ENCODE measurements at regions not wholly inside any gene's neighbourhood (a gene's known extent, or its start where the extent isn't known, plus 50 kb on each side); places are given as distances from the start of the nearest gene placed in this dataset.

DNA sequence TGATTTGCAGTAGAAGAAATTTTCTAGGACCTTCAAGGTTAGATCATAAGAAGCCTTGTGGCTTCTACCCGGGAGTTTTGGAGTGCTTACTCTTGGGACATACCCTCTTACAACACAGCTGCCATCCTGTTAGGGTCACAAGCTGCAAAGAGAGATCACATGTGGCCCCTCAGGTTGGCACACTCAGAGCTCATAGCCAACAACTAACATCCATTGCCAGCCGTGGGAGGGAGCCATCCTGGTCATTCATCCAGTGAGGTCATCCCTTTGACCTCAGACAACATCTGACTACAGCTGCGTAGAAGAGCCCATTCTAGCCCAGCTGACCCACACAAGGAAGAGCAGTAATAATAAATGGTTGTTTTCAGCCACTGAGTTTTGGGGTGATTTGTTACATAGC, 76.9 kb upstream of the NABP1 start:
- Histone ChIP-seq H3K4me3 (ENCODE audit: low read length) (no peak overlapping the region), H3K9ac (ENCODE audit: low read length) (no peak overlapping the region), H3K27ac (ENCODE audit: low read depth, low read length) (no peak overlapping the region), H3K27me3 (ENCODE audit: control insufficient read depth, insufficient read depth, low read length) (no peaks in the 10 kb centered on the region), H3K4me1 (ENCODE audit: control insufficient read depth, insufficient read depth, low read length) (no peaks in the 10 kb centered on the region), H3K36me3 (ENCODE audit: control insufficient read depth, insufficient read depth, low read length) (no peaks in the 10 kb centered on the region)

DNA sequence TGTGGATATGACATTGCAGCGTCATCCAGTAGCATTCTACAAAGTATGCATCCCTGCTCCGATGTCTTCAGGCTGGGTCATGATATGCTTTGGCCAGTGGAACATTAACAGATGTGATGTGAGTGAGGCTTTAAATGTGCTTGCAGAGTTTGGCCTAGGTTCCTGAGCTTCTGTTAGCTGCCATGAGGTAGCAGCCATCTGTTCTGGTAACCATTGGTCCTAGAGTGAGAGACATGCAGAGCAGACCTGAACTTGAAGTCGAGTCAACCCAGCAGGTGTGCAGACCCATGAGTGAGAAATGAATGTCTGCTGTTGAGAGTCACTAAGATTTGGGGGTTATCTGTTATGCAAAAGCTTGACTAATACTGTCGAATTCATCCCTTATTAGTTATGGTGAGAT, 73.8 kb upstream of the NABP1 start:
- H3K27ac ChIP-seq (ENCODE audit: low read depth, low read length) = no peak overlapping the region
- no peak overlapping the region for H3K9ac ChIP-seq (ENCODE audit: low read length)
- no peak overlapping the region for H3K4me3 ChIP-seq (ENCODE audit: low read length)
- no peaks in the 10 kb centered on the region for H3K4me1 ChIP-seq (ENCODE audit: control insufficient read depth, insufficient read depth, low read length)
- H3K27me3 ChIP-seq (ENCODE audit: control insufficient read depth, insufficient read depth, low read length) = no peaks in the 10 kb centered on the region
- no peaks in the 10 kb centered on the region for H3K36me3 ChIP-seq (ENCODE audit: control insufficient read depth, insufficient read depth, low read length)

DNA sequence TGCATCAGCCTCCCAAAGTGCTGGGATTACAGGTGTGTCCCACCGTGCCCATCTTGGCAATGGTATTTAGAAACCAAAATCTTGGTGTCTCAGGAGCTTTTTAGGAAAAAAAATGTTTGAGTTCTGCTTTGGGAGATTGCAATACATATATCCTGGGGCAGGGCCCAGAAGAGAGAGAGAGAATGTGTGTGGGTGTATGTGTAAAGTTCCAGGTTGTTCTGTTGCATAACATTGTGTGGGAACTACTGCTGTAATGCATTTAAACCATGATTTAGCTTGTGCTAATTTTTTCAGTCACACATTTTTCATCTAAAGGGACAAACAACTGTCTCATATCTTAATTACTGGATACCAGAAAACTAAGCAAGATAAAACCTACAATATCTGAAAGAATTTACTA, 70.8 kb upstream of the NABP1 start:
- no peaks in the 10 kb centered on the region for H3K36me3 ChIP-seq (ENCODE audit: control insufficient read depth, insufficient read depth, low read length)
- no peak overlapping the region for H3K27ac ChIP-seq (ENCODE audit: low read depth, low read length)
- no peak overlapping the region for H3K9ac ChIP-seq (ENCODE audit: low read length)
- H3K4me3 ChIP-seq (ENCODE audit: low read length) = no peak overlapping the region
- no peaks in the 10 kb centered on the region for H3K4me1 ChIP-seq (ENCODE audit: control insufficient read depth, insufficient read depth, low read length)
- H3K27me3 ChIP-seq (ENCODE audit: control insufficient read depth, insufficient read depth, low read length) = no peaks in the 10 kb centered on the region

DNA sequence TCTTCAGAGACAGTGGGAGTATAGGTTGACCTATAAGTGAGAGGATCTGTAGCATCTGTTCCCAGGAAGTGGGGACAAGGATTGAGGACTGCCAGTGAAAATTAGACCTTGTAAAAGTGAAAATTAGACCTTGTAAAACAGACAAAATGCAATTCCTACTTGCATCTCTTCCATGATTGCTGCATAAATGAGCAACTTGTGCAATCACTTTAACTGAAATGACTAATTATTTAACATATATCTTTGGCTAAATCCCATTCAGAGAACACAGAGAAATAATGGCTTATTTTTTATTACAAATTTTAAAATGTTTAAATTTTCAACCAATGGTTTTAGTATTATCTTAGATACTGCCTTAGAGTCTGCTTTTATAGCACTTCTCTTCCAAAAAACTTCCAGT, 67.2 kb upstream of the NABP1 start:
- Histone ChIP-seq H3K4me3 (ENCODE audit: low read length) (no peak overlapping the region), H3K27me3 (ENCODE audit: control insufficient read depth, insufficient read depth, low read length) (no peaks in the 10 kb centered on the region), H3K4me1 (ENCODE audit: control insufficient read depth, insufficient read depth, low read length) (no peaks in the 10 kb centered on the region), H3K9ac (ENCODE audit: low read length) (no peak overlapping the region), H3K27ac (ENCODE audit: low read depth, low read length) (no peak overlapping the region), H3K36me3 (ENCODE audit: control insufficient read depth, insufficient read depth, low read length) (no peaks in the 10 kb centered on the region)

DNA sequence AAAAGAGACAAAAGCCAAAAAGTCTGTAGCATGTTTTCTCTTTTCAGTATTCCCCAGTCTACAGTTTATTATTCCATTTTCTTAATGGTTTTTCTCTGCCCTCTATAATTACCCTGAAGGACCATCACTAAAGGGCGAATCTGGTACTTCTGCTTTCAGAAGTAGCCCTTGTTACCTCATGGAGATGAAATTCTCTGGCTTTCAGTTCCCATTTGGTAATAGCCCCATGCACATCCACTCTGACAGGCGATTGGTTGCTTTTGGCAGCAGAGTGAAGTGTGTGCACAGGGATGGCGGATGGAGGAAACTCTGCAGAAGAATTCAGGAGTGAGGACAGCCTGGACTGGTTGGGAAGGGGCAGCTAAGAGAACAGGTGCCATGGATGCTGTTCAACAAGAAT, 66.3 kb upstream of the NABP1 start:
- Histone ChIP-seq H3K4me1 (ENCODE audit: control insufficient read depth, insufficient read depth, low read length) (no peaks in the 10 kb centered on the region), H3K27me3 (ENCODE audit: control insufficient read depth, insufficient read depth, low read length) (no peaks in the 10 kb centered on the region), H3K36me3 (ENCODE audit: control insufficient read depth, insufficient read depth, low read length) (no peaks in the 10 kb centered on the region), H3K4me3 (ENCODE audit: low read length) (no peak overlapping the region), H3K9ac (ENCODE audit: low read length) (no peak overlapping the region), H3K27ac (ENCODE audit: low read depth, low read length) (no peak overlapping the region)

DNA sequence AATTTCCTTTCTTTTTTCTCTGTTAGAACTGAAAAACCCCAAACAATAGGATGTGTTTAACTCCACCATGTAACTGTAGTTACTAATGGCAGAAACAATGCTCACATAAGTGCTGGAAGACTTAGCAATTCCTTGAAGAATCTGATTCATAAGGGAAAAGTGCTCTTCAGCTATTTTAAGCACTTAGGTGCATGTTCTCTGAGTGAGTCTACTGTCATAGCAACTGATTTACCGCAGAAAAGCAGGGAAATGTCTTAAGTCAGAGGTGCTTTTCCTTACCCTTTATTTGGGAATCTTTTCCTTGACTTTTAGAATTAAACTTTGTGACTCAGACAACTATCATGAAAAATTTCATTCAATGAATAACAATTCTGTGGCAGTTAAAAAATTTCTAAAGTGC, 65.4 kb upstream of the NABP1 start:
- no peak overlapping the region for H3K9ac ChIP-seq (ENCODE audit: low read length)
- no peak overlapping the region for H3K27ac ChIP-seq (ENCODE audit: low read depth, low read length)
- no peaks in the 10 kb centered on the region for H3K4me1 ChIP-seq (ENCODE audit: control insufficient read depth, insufficient read depth, low read length)
- H3K4me3 ChIP-seq (ENCODE audit: low read length) = no peak overlapping the region
- no peaks in the 10 kb centered on the region for H3K36me3 ChIP-seq (ENCODE audit: control insufficient read depth, insufficient read depth, low read length)
- H3K27me3 ChIP-seq (ENCODE audit: control insufficient read depth, insufficient read depth, low read length) = no peaks in the 10 kb centered on the region

- Histone ChIP-seq H3K27ac (ENCODE audit: low read depth, low read length) (no peak overlapping the region), H3K4me1 (ENCODE audit: control insufficient read depth, insufficient read depth, low read length) (no peaks in the 10 kb centered on the region), H3K36me3 (ENCODE audit: control insufficient read depth, insufficient read depth, low read length) (no peaks in the 10 kb centered on the region), H3K4me3 (ENCODE audit: low read length) (no peak overlapping the region), H3K27me3 (ENCODE audit: control insufficient read depth, insufficient read depth, low read length) (no peaks in the 10 kb centered on the region), H3K9ac (ENCODE audit: low read length) (no peak overlapping the region)
These were observed 63.2 kb upstream of the NABP1 start for GRCh38 chr2:191614759-191615158.

DNA sequence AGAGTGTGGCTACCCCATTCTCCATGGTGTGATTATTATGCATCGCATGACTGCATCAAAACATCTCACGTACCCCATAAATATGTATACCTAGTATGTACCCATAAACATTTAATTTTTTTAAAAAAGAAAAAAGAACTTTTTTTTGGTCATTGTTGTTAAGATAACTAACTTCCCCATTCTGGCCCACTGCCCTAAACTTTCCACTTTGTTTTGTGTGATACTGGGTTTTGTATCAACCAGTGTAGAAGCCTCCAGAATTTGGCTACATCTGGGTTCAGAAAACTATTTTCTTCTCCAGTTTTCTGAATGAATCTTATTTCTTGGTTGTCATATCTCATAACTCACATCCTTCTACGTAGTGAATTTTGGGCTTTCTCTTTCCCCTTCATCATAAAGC, 62.3 kb upstream of the NABP1 start:
- H3K4me3 ChIP-seq (ENCODE audit: low read length) = no peak overlapping the region
- H3K27me3 ChIP-seq (ENCODE audit: control insufficient read depth, insufficient read depth, low read length) = no peaks in the 10 kb centered on the region
- no peak overlapping the region for H3K9ac ChIP-seq (ENCODE audit: low read length)
- H3K36me3 ChIP-seq (ENCODE audit: control insufficient read depth, insufficient read depth, low read length) = no peaks in the 10 kb centered on the region
- H3K4me1 ChIP-seq (ENCODE audit: control insufficient read depth, insufficient read depth, low read length) = no peaks in the 10 kb centered on the region
- H3K27ac ChIP-seq (ENCODE audit: low read depth, low read length) = no peak overlapping the region

- Histone ChIP-seq H3K4me3 (ENCODE audit: low read length) (no peak overlapping the region), H3K4me1 (ENCODE audit: control insufficient read depth, insufficient read depth, low read length) (no peaks in the 10 kb centered on the region), H3K27me3 (ENCODE audit: control insufficient read depth, insufficient read depth, low read length) (no peaks in the 10 kb centered on the region), H3K36me3 (ENCODE audit: control insufficient read depth, insufficient read depth, low read length) (no peaks in the 10 kb centered on the region), H3K9ac (ENCODE audit: low read length) (no peak overlapping the region), H3K27ac (ENCODE audit: low read depth, low read length) (no peak overlapping the region)
These were observed 60.4 kb upstream of the NABP1 start for GRCh38 chr2:191617575-191617974.

GRCh38 chr2:191618046-191618780, 59.7 kb upstream of the NABP1 start:
- Histone ChIP-seq H3K9ac (ENCODE audit: low read length) (no peak overlapping the region), H3K4me3 (ENCODE audit: low read length) (no peak overlapping the region), H3K27ac (ENCODE audit: low read depth, low read length) (no peak overlapping the region)

GRCh38 chr2:191618786-191619185, 59.1 kb upstream of the NABP1 start:
- Histone ChIP-seq H3K27me3 (ENCODE audit: control insufficient read depth, insufficient read depth, low read length) (no peaks in the 10 kb centered on the region), H3K27ac (ENCODE audit: low read depth, low read length) (no peak overlapping the region), H3K36me3 (ENCODE audit: control insufficient read depth, insufficient read depth, low read length) (no peaks in the 10 kb centered on the region), H3K4me1 (ENCODE audit: control insufficient read depth, insufficient read depth, low read length) (no peaks in the 10 kb centered on the region), H3K4me3 (ENCODE audit: low read length) (no peak overlapping the region), H3K9ac (ENCODE audit: low read length) (no peak overlapping the region)

More at GRCh38 chr2:191618046-191618780, 59.7 kb upstream of the NABP1 start:
- Histone ChIP-seq H3K36me3 (ENCODE audit: control insufficient read depth, insufficient read depth, low read length) (no peaks in the 10 kb centered on the region), H3K27me3 (ENCODE audit: control insufficient read depth, insufficient read depth, low read length) (no peaks in the 10 kb centered on the region), H3K4me1 (ENCODE audit: control insufficient read depth, insufficient read depth, low read length) (no peaks in the 10 kb centered on the region)

DNA sequence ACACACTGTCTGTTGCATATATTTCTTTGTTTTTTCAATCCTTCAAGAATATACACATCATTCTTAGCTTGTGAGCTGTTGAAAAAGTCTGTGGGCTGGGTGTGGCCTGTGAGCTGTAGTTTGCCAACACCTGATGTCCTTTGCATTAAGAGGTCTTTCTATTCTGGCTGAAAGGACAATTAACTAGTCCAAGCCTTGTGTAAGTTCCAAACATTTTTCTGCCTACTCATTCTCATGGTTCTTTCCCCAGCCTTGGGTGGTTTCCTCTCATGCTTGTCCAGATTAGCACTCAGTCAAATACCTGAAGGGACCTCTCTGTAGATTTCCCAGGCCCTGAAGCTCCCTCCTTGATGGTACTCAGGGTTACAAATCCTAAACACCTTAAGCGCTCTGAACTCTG, 57.8 kb upstream of the NABP1 start:
- Histone ChIP-seq H3K4me3 (ENCODE audit: low read length) (no peak overlapping the region), H3K4me1 (ENCODE audit: control insufficient read depth, insufficient read depth, low read length) (no peaks in the 10 kb centered on the region), H3K9ac (ENCODE audit: low read length) (no peak overlapping the region), H3K36me3 (ENCODE audit: control insufficient read depth, insufficient read depth, low read length) (no peaks in the 10 kb centered on the region), H3K27ac (ENCODE audit: low read depth, low read length) (no peak overlapping the region), H3K27me3 (ENCODE audit: control insufficient read depth, insufficient read depth, low read length) (no peaks in the 10 kb centered on the region)

All from rectal smooth muscle tissue (tissue), 1 donor.